Liver (tissue), 7 donors: ENCODE measurements at regions not wholly inside any gene's neighbourhood (a gene's known extent, or its start where the extent isn't known, plus 50 kb on each side); places are given as distances from the start of the nearest gene placed in this dataset.

Experiments used
- DNase-seq: peaks from one replicate; pipeline ENCODE4 v3.0.0-alpha.2; 2017; ENCODE audit warnings: low spot score
- H3K27ac ChIP-seq, 2 donors: one replicate each; pipeline ENCODE4 v1.7.0; 2013; ENCODE audit warnings: inconsistent platforms in 2 of 2, low read length in 2 of 2, control low read depth in 1 of 2, low read depth in 1 of 2, mild to moderate bottlenecking in 1 of 2
- H3K27me3 ChIP-seq, 4 donors: one replicate each; pipeline versions ENCODE4 v1.6.1 to v1.7.0; 2013; ENCODE audit warnings: low read length in 3 of 4, inconsistent platforms in 1 of 4, mild to moderate bottlenecking in 1 of 4, moderate library complexity in 1 of 4; ENCODE audit not compliant: control insufficient read depth in 4 of 4, insufficient read depth in 4 of 4
- H3K36me3 ChIP-seq, 4 donors: one replicate each; pipeline versions ENCODE4 v1.6.1 to v1.7.0; 2013; ENCODE audit warnings: low read length in 3 of 4, mild to moderate bottlenecking in 3 of 4, low read depth in 1 of 4, moderate library complexity in 1 of 4; ENCODE audit not compliant: control insufficient read depth in 4 of 4, insufficient read depth in 3 of 4
- H3K4me1 ChIP-seq, 4 donors: one replicate each; pipeline versions ENCODE4 v1.6.1 to v1.7.0; 2013; ENCODE audit warnings: low read length in 3 of 4, mild to moderate bottlenecking in 3 of 4, moderate library complexity in 1 of 4; ENCODE audit not compliant: control insufficient read depth in 4 of 4, insufficient read depth in 4 of 4
- H3K4me3 ChIP-seq, 3 donors: one replicate each; pipeline versions ENCODE4 v1.6.1 to v1.7.0; 2013; ENCODE audit warnings: low read length in 3 of 3, control low read depth in 1 of 3, low read depth in 1 of 3, mild to moderate bottlenecking in 1 of 3
- H3K9ac ChIP-seq, 2 donors: one replicate each; pipeline ENCODE4 v1.7.0; 2013; ENCODE audit warnings: low read length in 2 of 2, mild to moderate bottlenecking in 2 of 2, moderate library complexity in 2 of 2, control low read depth in 1 of 2, low read depth in 1 of 2
- H3K9me3 ChIP-seq, 4 donors: one replicate each; pipeline versions ENCODE4 v1.6.1 to v1.7.0; 2013; ENCODE audit warnings: low read length in 3 of 4; ENCODE audit not compliant: control insufficient read depth in 4 of 4
- EGR1 ChIP-seq, 2 donors: IDR thresholded peaks; 2 replicates each; pipeline ENCODE4 v1.6.1; 2016 to 2018; ENCODE audit warnings: antibody characterized with exemption in 2 of 2, low read depth in 2 of 2
- FOXA2 ChIP-seq: IDR thresholded peaks from 2 replicates; pipeline ENCODE4 v1.6.1; 2016; ENCODE audit warnings: antibody characterized with exemption
- HNF4A ChIP-seq, 2 donors: conservative IDR thresholded peaks; 2 replicates each; pipeline ENCODE4 v1.6.1; 2016; ENCODE audit warnings: antibody characterized with exemption in 2 of 2, mild to moderate bottlenecking in 2 of 2
- HNF4G ChIP-seq: IDR thresholded peaks from 2 replicates; pipeline ENCODE4 v1.6.1; 2016; ENCODE audit warnings: antibody characterized with exemption
- NR2F2 ChIP-seq: IDR thresholded peaks from 2 replicates; pipeline ENCODE4 v1.6.1; 2016; ENCODE audit warnings: antibody characterized with exemption
- RAD21 ChIP-seq, 2 donors: IDR thresholded peaks; 2 replicates each; pipeline ENCODE4 v1.6.1; 2016; ENCODE audit warnings: antibody characterized with exemption in 2 of 2, mild to moderate bottlenecking in 2 of 2
- RXRA ChIP-seq, 2 donors: IDR thresholded peaks; 2 replicates each; pipeline ENCODE4 v1.6.1; 2017 to 2018; ENCODE audit warnings: antibody characterized with exemption in 2 of 2, mild to moderate bottlenecking in 1 of 2
- TAF1 ChIP-seq: conservative IDR thresholded peaks from 2 replicates; pipeline ENCODE4 v1.6.1; 2016; ENCODE audit warnings: antibody characterized with exemption, mild to moderate bottlenecking
- WGBS: extraction: QIAGEN DNeasy Blood & Tissue Kit; methylation state at CpG from one replicate; pipeline ENCODE4 v1.1.7; 2013; 5-methylcytosine and 5-hydroxymethylcytosine counted together
- TF ChIP-seq, protein P1 (sequence below): IDR thresholded peaks from 2 replicates; pipeline ENCODE4 v1.6.1; 2016; ENCODE audit warnings: antibody characterized with exemption
- TF ChIP-seq, protein P2 (sequence below): IDR thresholded peaks from 2 replicates; pipeline ENCODE4 v1.6.1; 2016; ENCODE audit warnings: antibody characterized with exemption
- TF ChIP-seq, protein P3 (sequence below): IDR thresholded peaks from 2 replicates; pipeline ENCODE4 v1.6.1; 2016; ENCODE audit warnings: antibody characterized with exemption
- donor health status: healthy.
- donor health status: healthy.
- donor health status: healthy.
- donor health status: healthy.

DNA sequence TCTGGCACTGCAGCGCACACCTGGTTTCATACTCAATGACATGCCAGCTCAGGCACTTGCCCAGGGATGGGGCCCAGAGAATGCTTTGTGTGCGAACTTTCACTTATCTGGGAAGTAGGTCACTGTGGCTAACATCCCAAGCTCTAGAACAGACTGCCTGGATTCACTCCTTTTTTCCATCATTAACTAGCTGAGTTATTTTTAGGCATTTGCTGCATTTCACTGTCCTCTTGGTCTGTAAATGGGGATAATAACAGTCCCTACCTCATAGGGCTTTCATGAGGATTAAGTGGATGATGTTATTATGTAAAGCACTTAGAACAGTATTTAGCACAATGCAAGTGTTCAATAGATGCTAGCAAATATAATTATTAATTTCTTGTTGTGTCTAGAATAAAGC, 98.7 kb upstream of the DOCK1 start:
- Histone ChIP-seq H3K9ac (no peak overlapping the region), H3K36me3 (no peaks in the 10 kb centered on the region), H3K4me1 (peaks cover 0 to 1% (median 0%) of the 10 kb centered on the region in 4 donors), H3K4me3 (no peak overlapping the region), H3K27me3 (no peaks in the 10 kb centered on the region), H3K27ac (no peak overlapping the region), H3K9me3 (no peaks in the 10 kb centered on the region)
- no peak for DNase-seq
- 86% methylated on average over 2 of the region's 2 CpGs for WGBS
- TF ChIP-seq RXRA (IDR thresholded peaks at IDR 0.05) (no peak), HNF4A (conservative IDR thresholded peaks at IDR 0.05) (no peak), NR2F2 (no peak), EGR1 (IDR thresholded peaks at IDR 0.05; ENCODE audit: low read depth in 2 of 2) (no peak), RAD21 (IDR thresholded peaks at IDR 0.05) (no peak), TAF1 (no peak)
- TF ChIP-seq, protein P1, sequence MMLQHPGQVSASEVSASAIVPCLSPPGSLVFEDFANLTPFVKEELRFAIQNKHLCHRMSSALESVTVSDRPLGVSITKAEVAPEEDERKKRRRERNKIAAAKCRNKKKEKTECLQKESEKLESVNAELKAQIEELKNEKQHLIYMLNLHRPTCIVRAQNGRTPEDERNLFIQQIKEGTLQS = no peak
- TF ChIP-seq, protein P2, sequence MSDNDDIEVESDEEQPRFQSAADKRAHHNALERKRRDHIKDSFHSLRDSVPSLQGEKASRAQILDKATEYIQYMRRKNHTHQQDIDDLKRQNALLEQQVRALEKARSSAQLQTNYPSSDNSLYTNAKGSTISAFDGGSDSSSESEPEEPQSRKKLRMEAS = no peak

DNA sequence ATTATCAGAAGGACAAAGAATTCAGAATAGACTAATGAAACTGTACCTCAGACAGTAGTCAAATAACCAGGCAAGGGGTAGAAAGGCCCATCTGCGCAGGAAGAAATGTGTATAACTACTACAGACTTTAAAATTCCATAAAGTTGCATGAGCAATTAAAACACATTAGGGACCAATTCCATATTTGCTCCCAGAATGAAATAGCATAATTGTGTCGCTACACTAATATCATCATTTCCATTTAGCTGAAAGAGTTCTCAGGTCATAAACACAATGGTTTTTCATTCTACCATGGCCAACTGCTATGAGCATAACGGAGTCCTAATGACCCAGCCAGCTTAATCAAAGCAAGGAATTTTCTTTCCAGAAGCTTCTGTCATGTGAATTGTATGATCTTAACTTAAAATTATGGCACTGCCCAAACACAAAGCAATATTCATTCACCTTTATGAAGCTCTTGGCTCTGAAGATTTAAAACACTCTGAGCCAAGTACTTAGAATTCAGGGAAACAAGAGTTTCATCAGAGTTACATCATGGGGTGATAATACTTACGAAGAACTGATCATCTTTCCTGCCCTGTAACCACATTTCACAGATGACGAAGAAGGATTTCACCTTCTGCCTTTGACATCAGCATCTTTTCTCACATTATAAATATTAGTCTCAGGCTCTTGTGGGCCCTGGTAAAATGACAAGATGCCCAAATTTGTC, 98.1 kb upstream of the DOCK1 start:
- H3K9me3 ChIP-seq = no peaks in the 10 kb centered on the region
- TF ChIP-seq RXRA (IDR thresholded peaks at IDR 0.05) (no peak), HNF4G (no peak), HNF4A (conservative IDR thresholded peaks at IDR 0.05) (no peak)
- TF ChIP-seq, protein P3, sequence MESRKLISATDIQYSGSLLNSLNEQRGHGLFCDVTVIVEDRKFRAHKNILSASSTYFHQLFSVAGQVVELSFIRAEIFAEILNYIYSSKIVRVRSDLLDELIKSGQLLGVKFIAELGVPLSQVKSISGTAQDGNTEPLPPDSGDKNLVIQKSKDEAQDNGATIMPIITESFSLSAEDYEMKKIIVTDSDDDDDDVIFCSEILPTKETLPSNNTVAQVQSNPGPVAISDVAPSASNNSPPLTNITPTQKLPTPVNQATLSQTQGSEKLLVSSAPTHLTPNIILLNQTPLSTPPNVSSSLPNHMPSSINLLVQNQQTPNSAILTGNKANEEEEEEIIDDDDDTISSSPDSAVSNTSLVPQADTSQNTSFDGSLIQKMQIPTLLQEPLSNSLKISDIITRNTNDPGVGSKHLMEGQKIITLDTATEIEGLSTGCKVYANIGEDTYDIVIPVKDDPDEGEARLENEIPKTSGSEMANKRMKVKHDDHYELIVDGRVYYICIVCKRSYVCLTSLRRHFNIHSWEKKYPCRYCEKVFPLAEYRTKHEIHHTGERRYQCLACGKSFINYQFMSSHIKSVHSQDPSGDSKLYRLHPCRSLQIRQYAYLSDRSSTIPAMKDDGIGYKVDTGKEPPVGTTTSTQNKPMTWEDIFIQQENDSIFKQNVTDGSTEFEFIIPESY = no peak
- TF ChIP-seq, protein P1 = no peak
- peaks cover 0 to 1% (median 0%) of the 10 kb centered on the region in 4 donors for H3K4me1 ChIP-seq
- H3K36me3 ChIP-seq = no peaks in the 10 kb centered on the region
- WGBS = 86% methylated on average over 5 of the region's 5 CpGs
- no peaks in the 10 kb centered on the region for H3K27me3 ChIP-seq
- H3K4me3 ChIP-seq = no peak overlapping the region
- H3K9ac ChIP-seq = no peak overlapping the region
- no peak for DNase-seq
- H3K27ac ChIP-seq = no peak overlapping the region

DNA sequence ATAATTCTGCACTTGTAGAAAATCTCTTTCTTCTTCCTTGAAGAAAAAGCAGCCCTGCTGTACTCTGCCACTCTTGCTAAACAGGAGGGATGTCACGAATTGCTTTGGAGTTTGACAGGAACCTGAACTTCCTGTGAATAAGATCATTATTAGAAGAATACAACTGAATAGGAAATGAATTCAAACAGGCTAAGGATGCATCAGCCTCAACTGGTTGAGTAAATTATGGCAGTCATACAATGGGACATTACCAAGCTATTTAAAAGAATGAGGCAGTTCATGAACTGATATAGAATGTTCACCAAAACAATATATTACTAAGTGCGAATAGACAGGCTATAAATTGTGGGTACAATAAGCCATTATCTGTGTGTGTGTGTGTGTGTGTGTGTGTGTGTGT, 97.1 kb upstream of the DOCK1 start:
- WGBS = 58% methylated on average over 2 of the region's 2 CpGs
- H3K36me3 ChIP-seq = no peaks in the 10 kb centered on the region
- no peak for TF ChIP-seq HNF4A (conservative IDR thresholded peaks at IDR 0.05)
- no peak for TF ChIP-seq FOXA2
- no peak for TF ChIP-seq NR2F2
- H3K27ac ChIP-seq = no peak overlapping the region
- no peak overlapping the region for H3K9ac ChIP-seq
- no peaks in the 10 kb centered on the region for H3K9me3 ChIP-seq
- H3K4me3 ChIP-seq = no peak overlapping the region
- no peak for DNase-seq
- no peaks in the 10 kb centered on the region for H3K27me3 ChIP-seq
- peaks cover 0 to 1% (median 0%) of the 10 kb centered on the region in 4 donors for H3K4me1 ChIP-seq
